K562 (cell line): ENCODE measurements at regions not wholly inside any gene's neighbourhood (a gene's known extent, or its start where the extent isn't known, plus 50 kb on each side); places are given as distances from the start of the nearest gene placed in this dataset.

Experiments
- ATAC-seq: fragments of 200-7000 bp; cut with Tn5 transposase; 3 replicates; pipeline ENCODE4 v1.9.1; 2020; ENCODE audit warnings: moderate library complexity
- BruUV-seq: library from RNA; stranded (reverse); fragments of 400-500 nt; replicated peaks from 2 replicates; lab custom pipeline; 2021; lab: Mats Ljungman, UMichigan
- CTCF ChIA-PET: fragments of 300-600 bp; formaldehyde crosslinking; extraction: SDS; loops from one replicate; lab custom pipeline; 2021; ENCODE audit warnings: low intra/inter-chr PET ratio; lab: Yijun Ruan, JAX
- POLR2A ChIA-PET: fragments of 300-600, 350-650 bp; sonication (Branson Sonifier 250); formaldehyde crosslinking; extraction: SDS; loops from one replicate; lab custom pipeline; 2021; ENCODE audit warnings: antibody characterized with exemption, inconsistent platforms; lab: Yijun Ruan, JAX
- DNase-seq, 4 experiments: peaks; one replicate each; pipeline versions ENCODE4 v3.0.0 to v3.0.0-alpha.2; 2011 to 2018; ENCODE audit warnings: low spot score in 3 of 4, mixed read lengths in 3 of 4; ENCODE audit errors: extremely low read depth in 1 of 4
- FAIRE-seq: peaks from 2 replicates; lab custom pipeline; 2011; peaks lifted over from hg19 to GRCh38; lab: Jason Lieb, UNC
- H2AFZ ChIP-seq: 2 replicates; pipeline ENCODE4 v1.6.0; 2011; ENCODE audit warnings: low read depth, low read length, control low read depth, inconsistent platforms
- H3K27ac ChIP-seq: fragments of 200-600 bp; 3 replicates; pipeline ENCODE4 v1.8.0; 2011; ENCODE audit warnings: low read depth, mild to moderate bottlenecking, control low read depth, inconsistent platforms, low read length, moderate library complexity, mixed read lengths; ENCODE audit errors: extremely low read depth
- H3K27me3 ChIP-seq, 2 experiments: fragments of 300-600 bp in 1 of 2; 2 replicates in 1 of 2; 3 replicates in 1 of 2; pipeline versions ENCODE4 v1.6.0 to v1.8.0; 2011; ENCODE audit warnings: inconsistent platforms in 2 of 2, low read length in 2 of 2, mild to moderate bottlenecking in 1 of 2, mixed read lengths in 1 of 2, moderate library complexity in 1 of 2; ENCODE audit not compliant: control insufficient read depth in 2 of 2, insufficient read depth in 2 of 2
- H3K36me3 ChIP-seq: fragments of 300-600 bp; 3 replicates; pipeline ENCODE4 v1.8.0; 2011; ENCODE audit warnings: mild to moderate bottlenecking, low read length, inconsistent platforms; ENCODE audit not compliant: control insufficient read depth, insufficient read depth
- H3K4me1 ChIP-seq, 2 experiments: fragments of 200-600 bp in 1 of 2; replicated peaks in 1 of 2; 2 replicates in 1 of 2; 3 replicates in 1 of 2; pipeline versions ENCODE4 v1.5.1 to v1.8.0; 2011; ENCODE audit warnings: inconsistent platforms in 2 of 2, low read length in 2 of 2, mild to moderate bottlenecking in 1 of 2, mixed read lengths in 1 of 2, moderate library complexity in 1 of 2; ENCODE audit not compliant: control insufficient read depth in 2 of 2, insufficient read depth in 2 of 2
- H3K4me2 ChIP-seq: 2 replicates; pipeline ENCODE4 v1.6.1; 2011; ENCODE audit warnings: low read length, control low read depth, inconsistent platforms, mixed read lengths; ENCODE audit not compliant: insufficient read depth
- H3K4me3 ChIP-seq: fragments of 200-600 bp; sonication (generic), shearing (Covaris generic); 2 replicates; pipeline ENCODE4 v1.5.1; 2016; ENCODE audit warnings: control low read depth, inconsistent platforms
- H3K79me2 ChIP-seq: fragments of 200-600 bp; 3 replicates; pipeline ENCODE4 v1.8.0; 2011; ENCODE audit warnings: low read length, inconsistent platforms; ENCODE audit not compliant: control insufficient read depth, insufficient read depth
- H3K9ac ChIP-seq, 2 experiments: 2 replicates each; pipeline versions ENCODE4 v1.6.0 to v1.6.1; 2011; ENCODE audit warnings: low read depth in 2 of 2, low read length in 2 of 2, control low read depth in 1 of 2, inconsistent platforms in 1 of 2, mild to moderate bottlenecking in 1 of 2, mixed read lengths in 1 of 2; ENCODE audit not compliant: insufficient read depth in 1 of 2
- H3K9me1 ChIP-seq: one replicate; pipeline ENCODE4 v1.6.0; 2011; ENCODE audit warnings: inconsistent platforms, mild to moderate bottlenecking, low read length, moderate library complexity; ENCODE audit not compliant: control insufficient read depth, insufficient read depth
- H3K9me3 ChIP-seq: replicated peaks from 2 replicates; pipeline ENCODE4 v1.5.1; 2011; ENCODE audit warnings: low read depth, low read length, inconsistent platforms; ENCODE audit not compliant: control insufficient read depth, insufficient read depth
- H4K20me1 ChIP-seq: replicated peaks from 2 replicates; pipeline ENCODE4 v1.6.1; 2011; ENCODE audit warnings: low read length, inconsistent platforms, mixed read lengths; ENCODE audit not compliant: control insufficient read depth, insufficient read depth
- CEBPB ChIP-seq: fragments of 450-650 bp; IDR thresholded peaks from 2 replicates; pipeline ENCODE4 v1.6.1; 2016; ENCODE audit warnings: missing genetic modification characterization, missing compliant biosample characterization
- CEBPG ChIP-seq, 3 experiments: fragments of 200-800 bp in 1 of 3; sonication (Bioruptor generic) in 1 of 3; sonication (generic) in 1 of 3; formaldehyde crosslinking in 1 of 3; IDR thresholded peaks in 2 of 3; conservative IDR thresholded peaks in 1 of 3; 2 replicates each; pipeline versions ENCODE4 v1.6.1 to v1.8.0; 2016 to 2022; ENCODE audit warnings: missing compliant biosample characterization in 2 of 3, missing genetic modification characterization in 2 of 3, mild to moderate bottlenecking in 1 of 3, missing genetic modification reagents in 1 of 3
- CREB3 ChIP-seq: fragments of 450-650 bp; conservative IDR thresholded peaks from 2 replicates; pipeline ENCODE4 v1.6.1; 2016; ENCODE audit warnings: missing genetic modification characterization, low read depth, mild to moderate bottlenecking, missing compliant biosample characterization, moderate library complexity
- GATA2 ChIP-seq: sonication (generic); formaldehyde crosslinking; IDR thresholded peaks from 2 replicates; pipeline ENCODE4 v1.4.0; 2020; ENCODE audit warnings: mild to moderate bottlenecking, missing genetic modification reagents
- POLR2A ChIP-seq: fragments of 450-650 bp; conservative IDR thresholded peaks from 2 replicates; pipeline ENCODE4 v1.6.1; 2016
- TRIM24 ChIP-seq, 2 experiments: fragments of 450-650 bp; IDR thresholded peaks; 2 replicates each; pipeline ENCODE4 v1.6.1; 2016
- TSC22D4 ChIP-seq: fragments of 450-650 bp; IDR thresholded peaks from 2 replicates; pipeline ENCODE4 v1.6.1; 2016; ENCODE audit warnings: missing genetic modification characterization, missing biosample characterization, control low read depth
- ZKSCAN3 ChIP-seq: fragments of 250-450 bp; sonication (Bioruptor Pico); IDR thresholded peaks from 2 replicates; pipeline ENCODE4 v1.4.0; 2020
- ZNF507 ChIP-seq: conservative IDR thresholded peaks from 2 replicates; pipeline ENCODE4 v1.6.1; 2017; ENCODE audit warnings: missing genetic modification characterization, missing compliant biosample characterization
- WGBS: fragments of 100-300 bp; shearing (Covaris generic); methylation state at CpG from one replicate; pipeline ENCODE4 v1.1.6; 2016; ENCODE audit warnings: low coverage, mixed read lengths; ENCODE audit not compliant: insufficient coverage; ENCODE audit errors: missing lambda C conversion rate; 5-methylcytosine and 5-hydroxymethylcytosine counted together
- in situ Hi-C: fragments of 300-500 bp; cut with MboI; formaldehyde crosslinking; loops from 4 replicates; pipeline ENCODE4 v1.15.0; 2018; ENCODE audit warnings: inconsistent platforms, mixed read lengths
- intact Hi-C: fragments of 100-400 bp; cut with micrococcal nuclease; formaldehyde crosslinking; loops from 2 replicates; pipeline ENCODE4 v1.14.2; 2022
- TF ChIP-seq, protein P1 (sequence below), 2 experiments: fragments of 450-650 bp in 1 of 2; sonication (generic) in 1 of 2; formaldehyde crosslinking in 1 of 2; IDR thresholded peaks in 1 of 2; conservative IDR thresholded peaks in 1 of 2; 2 replicates each; pipeline versions ENCODE4 v1.6.1 to v1.8.1; 2016 to 2023; ENCODE audit warnings: mild to moderate bottlenecking in 2 of 2, moderate library complexity in 2 of 2, inconsistent platforms in 1 of 2, missing genetic modification reagents in 1 of 2

DNA sequence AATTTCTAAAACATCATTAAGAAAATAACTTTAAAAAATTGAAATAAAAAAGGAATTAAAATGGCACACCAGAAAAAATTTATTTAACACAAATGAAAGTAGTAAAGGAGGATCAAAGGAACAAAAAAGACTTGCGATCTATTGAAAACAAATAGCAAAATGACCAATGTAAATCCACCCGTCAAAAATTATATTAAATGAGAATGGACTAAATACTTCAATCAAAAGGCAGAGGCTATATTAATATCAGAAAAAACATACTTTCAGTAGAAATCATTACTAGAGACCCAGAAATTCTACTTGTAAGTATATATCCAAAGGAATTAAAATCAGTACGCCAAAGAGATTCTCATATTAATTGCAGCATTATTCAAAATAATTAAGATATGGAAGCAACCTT lies 293.1 kb upstream of the SOX4 start:
- H2AFZ ChIP-seq: no peak overlapping the region
- ATAC-seq (no peak), DNase-seq (no peak), FAIRE-seq (no peak)
- intact Hi-C loops: no loop called here
- H4K20me1 ChIP-seq: no peaks in the 10 kb centered on the region
- H3K4me3 ChIP-seq: no peak overlapping the region
- H3K27ac ChIP-seq: no peak overlapping the region
- no peak overlapping the region for H3K9ac ChIP-seq
- WGBS: 4% methylated on average over 3 of the region's 3 CpGs
- no peaks in the 10 kb centered on the region for H3K79me2 ChIP-seq
- ChIA-PET CTCF (no interaction called here), POLR2A (no interaction called here)
- peaks cover 4 to 12% of the 10 kb centered on the region in 2 experiments; a peak in 2 of 5 replicates for H3K27me3 ChIP-seq
- no peaks in the 10 kb centered on the region for H3K9me1 ChIP-seq
- in situ Hi-C loops: no loop called here
- H3K4me2 ChIP-seq: no peak overlapping the region
- H3K36me3 ChIP-seq: no peaks in the 10 kb centered on the region
- TF ChIP-seq ZNF507 (tag) (peak; percentile 95), GATA2 (CRISPR knock-in tag) (no peak)
- no TSS peak for BruUV-seq
- no peaks in the 10 kb centered on the region for H3K4me1 ChIP-seq
- H3K9me3 ChIP-seq: no peaks in the 10 kb centered on the region

- POLR2A ChIA-PET: interaction anchor here (0.6 kb wide), 1 partner anchor 647 kb away, joined by 3 read pairs; no protein-coding TSS in a partner anchor
Measured at GRCh38 chr6:21305893-21306332, 287.6 kb upstream of the SOX4 start.

More at GRCh38 chr6:21305893-21306332, 287.6 kb upstream of the SOX4 start:
- no peak for FAIRE-seq
- BruUV-seq: no TSS peak
- CTCF ChIA-PET: no interaction called here
- in situ Hi-C loops: no loop called here
- Histone ChIP-seq H2AFZ (no peak overlapping the region), H3K27ac (no peak overlapping the region), H3K9me3 (no peaks in the 10 kb centered on the region), H3K36me3 (no peaks in the 10 kb centered on the region), H3K27me3 (peaks cover 15% of the 10 kb centered on the region in 2 experiments; a peak in 4 of 5 replicates), H3K9ac (no peak overlapping the region), H4K20me1 (no peaks in the 10 kb centered on the region), H3K4me3 (no peak overlapping the region), H3K4me1 (no peaks in the 10 kb centered on the region), H3K4me2 (no peak overlapping the region), H3K9me1 (no peaks in the 10 kb centered on the region), H3K79me2 (no peaks in the 10 kb centered on the region)
- intact Hi-C loops: no loop called here
- no peak for ATAC-seq
- no peak for DNase-seq
- 7% methylated on average over 2 of the region's 2 CpGs for WGBS
- no peak for TF ChIP-seq ZKSCAN3 (CRISPR knock-in tag)
- TF ChIP-seq POLR2A: no peak
- no peak for TF ChIP-seq CREB3
- no peak for TF ChIP-seq TSC22D4 (tag)
- TF ChIP-seq TRIM24 (IDR thresholded peaks at IDR 0.05): peak; percentile 37 to 54; a peak in 2 of 4 replicates
- TF ChIP-seq, protein P1, sequence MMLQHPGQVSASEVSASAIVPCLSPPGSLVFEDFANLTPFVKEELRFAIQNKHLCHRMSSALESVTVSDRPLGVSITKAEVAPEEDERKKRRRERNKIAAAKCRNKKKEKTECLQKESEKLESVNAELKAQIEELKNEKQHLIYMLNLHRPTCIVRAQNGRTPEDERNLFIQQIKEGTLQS (IDR thresholded peaks at IDR 0.05): peak; percentile 70
- TF ChIP-seq, protein P1 (CRISPR knock-in tag; conservative IDR thresholded peaks at IDR 0.05): no peak
- peak; percentile 96 for TF ChIP-seq CEBPB (tag)
- TF ChIP-seq CEBPG (CRISPR knock-in tag; IDR thresholded peaks at IDR 0.05): peak; percentile 83
- TF ChIP-seq CEBPG (tag; conservative IDR thresholded peaks at IDR 0.05 in 1 of 2, IDR thresholded peaks at IDR 0.05 in 1 of 2): peak; percentile 96 to 98
